ENCODE measurements at regions not wholly inside any gene's neighbourhood (a gene's known extent, or its start where the extent isn't known, plus 50 kb on each side); places are given as distances from the start of the nearest gene placed in this dataset.

GRCh38 chr4:37001688-37002436 lies 242.7 kb upstream of the NWD2 start (continued):
- TF ChIP-seq, protein P1, sequence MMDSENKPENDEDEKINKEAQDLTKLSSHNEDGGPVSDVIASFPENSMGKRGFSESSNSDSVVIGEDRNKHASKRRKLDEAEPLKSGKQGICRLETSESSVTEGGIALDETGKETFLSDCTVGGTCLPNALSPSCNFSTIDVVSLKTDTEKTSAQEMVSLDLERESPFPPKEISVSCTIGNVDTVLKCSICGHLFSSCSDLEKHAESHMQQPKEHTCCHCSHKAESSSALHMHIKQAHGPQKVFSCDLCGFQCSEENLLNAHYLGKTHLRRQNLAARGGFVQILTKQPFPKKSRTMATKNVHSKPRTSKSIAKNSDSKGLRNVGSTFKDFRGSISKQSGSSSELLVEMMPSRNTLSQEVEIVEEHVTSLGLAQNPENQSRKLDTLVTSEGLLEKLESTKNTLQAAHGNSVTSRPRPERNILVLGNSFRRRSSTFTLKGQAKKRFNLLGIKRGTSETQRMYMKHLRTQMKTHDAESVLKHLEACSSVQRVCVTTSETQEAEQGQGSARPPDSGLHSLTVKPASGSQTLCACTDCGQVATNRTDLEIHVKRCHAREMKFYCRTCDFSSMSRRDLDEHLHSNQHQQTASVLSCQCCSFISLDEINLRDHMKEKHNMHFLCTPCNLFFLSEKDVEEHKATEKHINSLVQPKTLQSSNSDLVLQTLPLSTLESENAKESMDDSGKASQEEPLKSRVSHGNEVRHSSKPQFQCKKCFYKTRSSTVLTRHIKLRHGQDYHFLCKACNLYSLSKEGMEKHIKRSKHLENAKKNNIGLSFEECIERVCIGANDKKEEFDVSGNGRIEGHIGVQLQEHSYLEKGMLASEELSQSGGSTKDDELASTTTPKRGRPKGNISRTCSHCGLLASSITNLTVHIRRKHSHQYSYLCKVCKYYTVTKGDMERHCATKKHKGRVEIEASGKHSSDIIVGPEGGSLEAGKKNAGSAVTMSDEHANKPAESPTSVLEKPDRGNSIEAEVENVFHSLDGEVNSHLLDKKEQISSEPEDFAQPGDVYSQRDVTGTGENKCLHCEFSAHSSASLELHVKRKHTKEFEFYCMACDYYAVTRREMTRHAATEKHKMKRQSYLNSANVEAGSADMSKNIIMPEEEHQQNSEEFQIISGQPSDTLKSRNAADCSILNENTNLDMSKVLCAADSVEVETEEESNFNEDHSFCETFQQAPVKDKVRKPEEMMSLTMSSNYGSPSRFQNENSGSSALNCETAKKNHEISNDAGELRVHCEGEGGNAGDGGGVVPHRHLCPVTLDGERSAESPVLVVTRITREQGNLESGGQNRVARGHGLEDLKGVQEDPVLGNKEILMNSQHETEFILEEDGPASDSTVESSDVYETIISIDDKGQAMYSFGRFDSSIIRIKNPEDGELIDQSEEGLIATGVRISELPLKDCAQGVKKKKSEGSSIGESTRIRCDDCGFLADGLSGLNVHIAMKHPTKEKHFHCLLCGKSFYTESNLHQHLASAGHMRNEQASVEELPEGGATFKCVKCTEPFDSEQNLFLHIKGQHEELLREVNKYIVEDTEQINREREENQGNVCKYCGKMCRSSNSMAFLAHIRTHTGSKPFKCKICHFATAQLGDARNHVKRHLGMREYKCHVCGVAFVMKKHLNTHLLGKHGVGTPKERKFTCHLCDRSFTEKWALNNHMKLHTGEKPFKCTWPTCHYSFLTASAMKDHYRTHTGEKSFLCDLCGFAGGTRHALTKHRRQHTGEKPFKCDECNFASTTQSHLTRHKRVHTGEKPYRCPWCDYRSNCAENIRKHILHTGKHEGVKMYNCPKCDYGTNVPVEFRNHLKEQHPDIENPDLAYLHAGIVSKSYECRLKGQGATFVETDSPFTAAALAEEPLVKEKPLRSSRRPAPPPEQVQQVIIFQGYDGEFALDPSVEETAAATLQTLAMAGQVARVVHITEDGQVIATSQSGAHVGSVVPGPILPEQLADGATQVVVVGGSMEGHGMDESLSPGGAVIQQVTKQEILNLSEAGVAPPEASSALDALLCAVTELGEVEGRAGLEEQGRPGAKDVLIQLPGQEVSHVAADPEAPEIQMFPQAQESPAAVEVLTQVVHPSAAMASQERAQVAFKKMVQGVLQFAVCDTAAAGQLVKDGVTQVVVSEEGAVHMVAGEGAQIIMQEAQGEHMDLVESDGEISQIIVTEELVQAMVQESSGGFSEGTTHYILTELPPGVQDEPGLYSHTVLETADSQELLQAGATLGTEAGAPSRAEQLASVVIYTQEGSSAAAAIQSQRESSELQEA (IDR thresholded peaks at IDR 0.05; ENCODE audit: low read depth): no peak
- peak; percentile 82 for TF ChIP-seq MGA (IDR thresholded peaks at IDR 0.05)
- TF ChIP-seq SRSF7 (optimal IDR thresholded peaks at IDR 0.05; ENCODE audit: low read depth, low read length): no peak
- TF ChIP-seq LARP7 (IDR thresholded peaks at IDR 0.05): no peak
- peak; percentile 67 for TF ChIP-seq L3MBTL2 (IDR thresholded peaks at IDR 0.05)
- TF ChIP-seq RBM15 (IDR thresholded peaks at IDR 0.05; ENCODE audit: insufficient read depth, low read length): no peak
- peak; percentile 94 for TF ChIP-seq ELF1 (tag; IDR thresholded peaks at IDR 0.05)
- no peak for TF ChIP-seq ARNT (IDR thresholded peaks at IDR 0.05)
